Fibroblast of lung (primary cell): ENCODE measurements at regions not wholly inside any gene's neighbourhood (a gene's known extent, or its start where the extent isn't known, plus 50 kb on each side); places are given as distances from the start of the nearest gene placed in this dataset.

Experiments used
- CTCF ChIP-seq, 2 donors: IDR thresholded peaks in 1 of 2; conservative IDR thresholded peaks in 1 of 2; 1 replicate in 1 of 2; 2 replicates in 1 of 2; pipeline ENCODE4 v1.5.1; 2011 to 2012; ENCODE audit warnings: low read length in 2 of 2, control low read depth in 1 of 2, inconsistent platforms in 1 of 2, low read depth in 1 of 2, mild to moderate bottlenecking in 1 of 2
- EZH2 ChIP-seq: IDR thresholded peaks from 2 replicates; pipeline ENCODE4 v1.5.1; 2012; ENCODE audit warnings: low read length, control low read depth, mild to moderate bottlenecking; ENCODE audit errors: missing control alignments

- TF ChIP-seq CTCF (conservative IDR thresholded peaks at IDR 0.05 in 1 of 2, IDR thresholded peaks at IDR 0.05 in 1 of 2; ENCODE audit: low read depth in 1 of 2, low read length in 2 of 2) (no peak), EZH2 (no peak)
Measured at GRCh38 chr1:68976916-68977610, 480.2 kb upstream of the DEPDC1 start.
